ENCODE measurements at regions not wholly inside any gene's neighbourhood (a gene's known extent, or its start where the extent isn't known, plus 50 kb on each side); places are given as distances from the start of the nearest gene placed in this dataset.

DNA sequence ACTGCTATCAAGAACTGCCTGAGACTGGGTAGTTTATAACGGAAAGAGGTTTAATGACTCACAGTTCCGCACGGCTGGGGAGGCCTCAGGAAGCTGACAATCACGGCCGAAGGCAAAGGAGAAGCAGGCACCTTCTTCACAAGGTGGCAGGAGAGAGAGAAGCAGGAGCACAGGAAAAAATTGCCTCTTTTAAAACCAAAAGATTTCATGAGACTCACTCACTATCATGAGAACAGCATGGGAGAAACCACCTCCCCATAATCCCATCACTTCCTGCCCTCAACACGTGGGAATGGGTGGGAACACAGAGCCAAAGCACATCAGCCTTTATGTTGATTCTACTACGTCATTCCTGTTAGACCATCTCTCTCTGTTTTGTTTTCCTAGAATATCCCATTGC, 650.9 kb upstream of the SEMA6D start:
- Histone ChIP-seq H3K79me2 (ENCODE audit: control insufficient read depth in 1 of 2, insufficient read depth in 2 of 2, low read length in 2 of 2) (no peaks in the 10 kb centered on the region), H3K56ac (replicated peaks; ENCODE audit: insufficient read length, low read depth, low read length) (no peak overlapping the region), H2BK12ac (ENCODE audit: low read depth, low read length) (no peak overlapping the region), H4K91ac (replicated peaks; ENCODE audit: insufficient read length, low read length) (no peak overlapping the region), H4K8ac (ENCODE audit: extremely low read depth, insufficient read depth, low read length) (no peak overlapping the region), H3K9me3 (ENCODE audit: insufficient read depth in 2 of 2, low read depth in 1 of 2, low read length in 1 of 2) (no peaks in the 10 kb centered on the region), H2BK20ac (ENCODE audit: low read length) (no peak overlapping the region), H3K23me2 (ENCODE audit: low read depth, low read length) (no peaks in the 10 kb centered on the region), H3K4me2 (ENCODE audit: insufficient read depth in 1 of 2, low read depth in 2 of 2, low read length in 2 of 2) (no peak overlapping the region), H3K4me3 (ENCODE audit: extremely low read depth in 1 of 4, insufficient read depth in 2 of 4, low read depth in 3 of 4, low read length in 4 of 4) (no peak overlapping the region), H3K27ac (ENCODE audit: low read depth, low read length) (no peak overlapping the region), H2BK5ac (ENCODE audit: low read depth, low read length) (no peak overlapping the region), H2AFZ (ENCODE audit: low read length) (no peak overlapping the region), H2AK5ac (ENCODE audit: low read depth, low read length) (no peak overlapping the region), H2BK120ac (replicated peaks; ENCODE audit: low read depth, low read length) (no peak overlapping the region), H3K4me1 (replicated peaks in 1 of 4; ENCODE audit: control insufficient read depth in 3 of 4, insufficient read depth in 4 of 4, low read length in 3 of 4) (no peaks in the 10 kb centered on the region), H3K4ac (replicated peaks; ENCODE audit: insufficient read length, low read depth, low read length) (no peak overlapping the region), H2BK15ac (ENCODE audit: low read length) (no peak overlapping the region), H3K27me3 (replicated peaks in 1 of 4; ENCODE audit: control insufficient read depth in 3 of 4, extremely low read depth in 1 of 4, insufficient read depth in 3 of 4, low read length in 3 of 4) (no peaks in the 10 kb centered on the region), H4K20me1 (replicated peaks in 1 of 2; ENCODE audit: control insufficient read depth in 1 of 2, insufficient read depth in 2 of 2, low read length in 2 of 2) (no peaks in the 10 kb centered on the region), H3K79me1 (ENCODE audit: low read depth, low read length) (no peaks in the 10 kb centered on the region), H3K18ac (ENCODE audit: extremely low read depth, low read length) (no peak overlapping the region), H3K14ac (ENCODE audit: insufficient read length) (no peak overlapping the region), H3K23ac (ENCODE audit: insufficient read length) (no peak overlapping the region), H4K5ac (ENCODE audit: insufficient read length, low read depth, low read length) (no peak overlapping the region), H3K36me3 (ENCODE audit: control insufficient read depth in 2 of 4, insufficient read depth in 4 of 4, low read length in 3 of 4) (no peaks in the 10 kb centered on the region), H3K9ac (replicated peaks in 1 of 4; ENCODE audit: extremely low read depth in 1 of 4, low read depth in 3 of 4, low read length in 3 of 4) (no peak overlapping the region)
- 95% methylated on average over 7 of the region's 7 CpGs; no CpG with 5 or more reads in 1 of the 2 experiments for WGBS, 2 experiments (ENCODE audit: extremely low coverage in 1 of 2, insufficient coverage in 1 of 2, insufficient read length in 1 of 2, insufficient replicate concordance in 2 of 2, low coverage in 1 of 2, low lambda C conversion rate in 2 of 2, missing lambda C conversion rate in 1 of 2)
- ChIA-PET CTCF (ENCODE audit: partially characterized antibody) (no interaction called here), POLR2A (ENCODE audit: partially characterized antibody) (no interaction called here)
- no peak for FAIRE-seq
- DNase-seq (ENCODE audit: low read depth in 1 of 2, low spot score in 2 of 2): no peak
- TF ChIP-seq, protein P1, sequence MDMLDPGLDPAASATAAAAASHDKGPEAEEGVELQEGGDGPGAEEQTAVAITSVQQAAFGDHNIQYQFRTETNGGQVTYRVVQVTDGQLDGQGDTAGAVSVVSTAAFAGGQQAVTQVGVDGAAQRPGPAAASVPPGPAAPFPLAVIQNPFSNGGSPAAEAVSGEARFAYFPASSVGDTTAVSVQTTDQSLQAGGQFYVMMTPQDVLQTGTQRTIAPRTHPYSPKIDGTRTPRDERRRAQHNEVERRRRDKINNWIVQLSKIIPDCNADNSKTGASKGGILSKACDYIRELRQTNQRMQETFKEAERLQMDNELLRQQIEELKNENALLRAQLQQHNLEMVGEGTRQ (IDR thresholded peaks at IDR 0.05; ENCODE audit: low read length): no peak
- TF ChIP-seq NANOG (IDR thresholded peaks at IDR 0.05; ENCODE audit: insufficient read depth, low read depth, low read length, poor library complexity, severe bottlenecking) (no peak), TEAD4 (IDR thresholded peaks at IDR 0.05; ENCODE audit: low read depth, low read length) (no peak), EZH2 (IDR thresholded peaks at IDR 0.05; ENCODE audit: low read depth, low read length, severe bottlenecking) (no peak), FOSL1 (IDR thresholded peaks at IDR 0.05; ENCODE audit: insufficient read depth, low read depth, low read length) (no peak), CEBPB (IDR thresholded peaks at IDR 0.05; ENCODE audit: low read depth, low read length) (no peak), SP2 (IDR thresholded peaks at IDR 0.05; ENCODE audit: low read length) (no peak), CBX5 (IDR thresholded peaks at IDR 0.05; ENCODE audit: low read depth, low read length) (no peak), TAF1 (IDR thresholded peaks at IDR 0.05; ENCODE audit: low read depth, low read length) (no peak), SRF (IDR thresholded peaks at IDR 0.05; ENCODE audit: low read depth, low read length) (no peak), GTF2F1 (IDR thresholded peaks at IDR 0.05; ENCODE audit: borderline replicate concordance, low read depth, low read length) (no peak), RFX5 (IDR thresholded peaks at IDR 0.05; ENCODE audit: borderline replicate concordance, low read depth, low read length) (no peak)
- TF ChIP-seq, protein P2, sequence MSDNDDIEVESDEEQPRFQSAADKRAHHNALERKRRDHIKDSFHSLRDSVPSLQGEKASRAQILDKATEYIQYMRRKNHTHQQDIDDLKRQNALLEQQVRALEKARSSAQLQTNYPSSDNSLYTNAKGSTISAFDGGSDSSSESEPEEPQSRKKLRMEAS (IDR thresholded peaks at IDR 0.05): no peak

All from H1 (cell line).